Astrocyte (in vitro differentiated cells and primary cell): ENCODE measurements at regions not wholly inside any gene's neighbourhood (a gene's known extent, or its start where the extent isn't known, plus 50 kb on each side); places are given as distances from the start of the nearest gene placed in this dataset.
A peak's percentile ranks its signal among the peaks of the same experiment; 100 is the strongest.
"Not testable (repeated sequence)": the region's sequence is repeated elsewhere in the genome, so short reads cannot be mapped to it uniquely, and the experiment has no call there.

Experiments used
- DNase-seq: peaks from one replicate; pipeline ENCODE4 v3.0.0-alpha.2; 2010; ENCODE audit warnings: low read depth
- FAIRE-seq: peaks from 2 replicates; lab custom pipeline; 2011; peaks lifted over from hg19 to GRCh38; lab: Jason Lieb, UNC
- H2AFZ ChIP-seq: 2 replicates; pipeline ENCODE4 v1.6.0; 2012; ENCODE audit warnings: low read depth, low read length, inconsistent platforms
- H3K27ac ChIP-seq: 2 replicates; pipeline ENCODE4 v1.5.1; 2011; ENCODE audit warnings: low read depth, low read length, inconsistent platforms
- H3K27me3 ChIP-seq: 2 replicates; pipeline ENCODE4 v1.6.0; 2011; ENCODE audit warnings: low read length, inconsistent platforms; ENCODE audit not compliant: insufficient read depth
- H3K36me3 ChIP-seq: 2 replicates; pipeline ENCODE4 v1.5.1; 2011; ENCODE audit warnings: low read length, inconsistent platforms; ENCODE audit not compliant: insufficient read depth
- H3K4me1 ChIP-seq: 2 replicates; pipeline ENCODE4 v1.5.1; 2011; ENCODE audit warnings: low read length, inconsistent platforms; ENCODE audit not compliant: insufficient read depth
- H3K4me2 ChIP-seq: 2 replicates; pipeline ENCODE4 v1.6.0; 2012; ENCODE audit warnings: low read length, inconsistent platforms
- H3K4me3 ChIP-seq: 2 replicates; pipeline ENCODE4 v1.5.1; 2011; ENCODE audit warnings: low read depth, mild to moderate bottlenecking, low read length, inconsistent platforms; ENCODE audit not compliant: insufficient read depth
- H3K79me2 ChIP-seq: 2 replicates; pipeline ENCODE4 v1.6.0; 2012; ENCODE audit warnings: mild to moderate bottlenecking, low read length, inconsistent platforms; ENCODE audit not compliant: insufficient read depth
- H3K9ac ChIP-seq: 2 replicates; pipeline ENCODE4 v1.6.0; 2012; ENCODE audit warnings: mild to moderate bottlenecking, low read length, inconsistent platforms
- H3K9me3 ChIP-seq: 2 replicates; pipeline ENCODE4 v1.5.1; 2012; ENCODE audit warnings: low read depth, mild to moderate bottlenecking, low read length, inconsistent platforms; ENCODE audit not compliant: insufficient read depth
- H4K20me1 ChIP-seq: 2 replicates; pipeline ENCODE4 v1.6.0; 2012; ENCODE audit warnings: low read length, inconsistent platforms; ENCODE audit not compliant: insufficient read depth
- H3K27ac Mint-ChIP-seq: one replicate; pipeline ENCODE4 v1.8.0; 2021; ENCODE audit warnings: mild to moderate bottlenecking, mixed read lengths; ENCODE audit not compliant: unreplicated experiment
- H3K27me3 Mint-ChIP-seq: one replicate; pipeline ENCODE4 v1.8.0; 2021; ENCODE audit warnings: low read depth, mixed read lengths; ENCODE audit not compliant: unreplicated experiment
- H3K36me3 Mint-ChIP-seq: one replicate; pipeline ENCODE4 v1.8.0; 2021; ENCODE audit warnings: low read depth, mixed read lengths; ENCODE audit not compliant: unreplicated experiment
- H3K4me1 Mint-ChIP-seq: one replicate; pipeline ENCODE4 v1.8.0; 2021; ENCODE audit warnings: low read depth, mixed read lengths; ENCODE audit not compliant: unreplicated experiment
- H3K4me3 Mint-ChIP-seq: one replicate; pipeline ENCODE4 v1.8.0; 2021; ENCODE audit warnings: mild to moderate bottlenecking, moderate library complexity, mixed read lengths; ENCODE audit not compliant: unreplicated experiment
- H3K9me3 Mint-ChIP-seq: one replicate; pipeline ENCODE4 v1.8.0; 2021; ENCODE audit warnings: mild to moderate bottlenecking, mixed read lengths; ENCODE audit not compliant: unreplicated experiment
- CTCF ChIP-seq: IDR thresholded peaks from 2 replicates; pipeline ENCODE4 v1.5.1; 2011; ENCODE audit warnings: low read depth, mild to moderate bottlenecking, inconsistent platforms, low read length, moderate library complexity; ENCODE audit not compliant: insufficient read depth
- EZH2 ChIP-seq: IDR thresholded peaks from 2 replicates; pipeline ENCODE4 v1.6.1; 2012; ENCODE audit warnings: mild to moderate bottlenecking, low read length, inconsistent platforms; ENCODE audit not compliant: insufficient read depth

- H4K20me1 ChIP-seq = no peaks in the 10 kb centered on the region
- H3K4me1 ChIP-seq = no peaks in the 10 kb centered on the region
- H3K36me3 ChIP-seq = no peaks in the 10 kb centered on the region
- no peaks in the 10 kb centered on the region for H3K27me3 Mint-ChIP-seq
- no peak overlapping the region for H3K4me3 ChIP-seq
- H3K9me3 Mint-ChIP-seq = peaks cover 2% of the 10 kb centered on the region
- H3K9ac ChIP-seq = no peak overlapping the region
- peaks cover 2% of the 10 kb centered on the region for H3K4me1 Mint-ChIP-seq
- no peak overlapping the region for H3K27ac Mint-ChIP-seq
- H3K4me2 ChIP-seq = no peak overlapping the region
- no peaks in the 10 kb centered on the region for H3K79me2 ChIP-seq
- H2AFZ ChIP-seq = no peak overlapping the region
- no peaks in the 10 kb centered on the region for H3K9me3 ChIP-seq
- H3K4me3 Mint-ChIP-seq = no peak overlapping the region
- FAIRE-seq = peak; percentile 69
- TF ChIP-seq EZH2 (no peak), CTCF (no peak)
- no peaks in the 10 kb centered on the region for H3K27me3 ChIP-seq
- DNase-seq = no peak
- H3K36me3 Mint-ChIP-seq = no peaks in the 10 kb centered on the region
- H3K27ac ChIP-seq = no peak overlapping the region
Measured at GRCh38 chr12:89267404-89267803, 84.9 kb downstream of the DUSP6 start.

GRCh38 chr12:89266574-89267188 lies 85.6 kb downstream of the DUSP6 start:
- H4K20me1 ChIP-seq, DNase-seq, H3K4me1 ChIP-seq, H3K27ac Mint-ChIP-seq, H3K27me3 ChIP-seq, H3K36me3 Mint-ChIP-seq, H3K4me3 Mint-ChIP-seq, H3K9ac ChIP-seq, FAIRE-seq, H3K4me2 ChIP-seq, H3K27ac ChIP-seq, H3K4me1 Mint-ChIP-seq, H3K9me3 Mint-ChIP-seq, H3K36me3 ChIP-seq, H2AFZ ChIP-seq, H3K4me3 ChIP-seq, H3K27me3 Mint-ChIP-seq, H3K79me2 ChIP-seq, H3K9me3 ChIP-seq: not testable (repeated sequence)

GRCh38 chr12:89264837-89265236 lies 87.5 kb downstream of the DUSP6 start:
- H3K4me1 ChIP-seq = no peaks in the 10 kb centered on the region
- H2AFZ ChIP-seq = no peak overlapping the region
- FAIRE-seq (no peak), DNase-seq (no peak)
- no peak overlapping the region for H3K4me2 ChIP-seq
- H3K79me2 ChIP-seq = no peaks in the 10 kb centered on the region
- H3K9me3 ChIP-seq = no peaks in the 10 kb centered on the region
- H4K20me1 ChIP-seq = no peaks in the 10 kb centered on the region
- Mint-ChIP-seq H3K36me3 (no peaks in the 10 kb centered on the region), H3K4me3 (no peak overlapping the region), H3K9me3 (no peaks in the 10 kb centered on the region), H3K27me3 (no peaks in the 10 kb centered on the region), H3K4me1 (peaks cover 2% of the 10 kb centered on the region), H3K27ac (no peak overlapping the region)
- TF ChIP-seq EZH2 (no peak), CTCF (no peak)
- H3K27me3 ChIP-seq = no peaks in the 10 kb centered on the region
- H3K4me3 ChIP-seq = no peak overlapping the region
- H3K36me3 ChIP-seq = no peaks in the 10 kb centered on the region
- H3K27ac ChIP-seq = no peak overlapping the region
- H3K9ac ChIP-seq = no peak overlapping the region
